NCI-H774 (cell line): ENCODE measurements at regions not wholly inside any gene's neighbourhood (a gene's known extent, or its start where the extent isn't known, plus 50 kb on each side); places are given as distances from the start of the nearest gene placed in this dataset.
"Not testable (repeated sequence)": the region's sequence is repeated elsewhere in the genome, so short reads cannot be mapped to it uniquely, and the experiment has no call there.

Source experiments
- DNase-seq: peaks from one replicate; lab custom pipeline; 2025; lab: John Stamatoyannopoulos, UW

DNA sequence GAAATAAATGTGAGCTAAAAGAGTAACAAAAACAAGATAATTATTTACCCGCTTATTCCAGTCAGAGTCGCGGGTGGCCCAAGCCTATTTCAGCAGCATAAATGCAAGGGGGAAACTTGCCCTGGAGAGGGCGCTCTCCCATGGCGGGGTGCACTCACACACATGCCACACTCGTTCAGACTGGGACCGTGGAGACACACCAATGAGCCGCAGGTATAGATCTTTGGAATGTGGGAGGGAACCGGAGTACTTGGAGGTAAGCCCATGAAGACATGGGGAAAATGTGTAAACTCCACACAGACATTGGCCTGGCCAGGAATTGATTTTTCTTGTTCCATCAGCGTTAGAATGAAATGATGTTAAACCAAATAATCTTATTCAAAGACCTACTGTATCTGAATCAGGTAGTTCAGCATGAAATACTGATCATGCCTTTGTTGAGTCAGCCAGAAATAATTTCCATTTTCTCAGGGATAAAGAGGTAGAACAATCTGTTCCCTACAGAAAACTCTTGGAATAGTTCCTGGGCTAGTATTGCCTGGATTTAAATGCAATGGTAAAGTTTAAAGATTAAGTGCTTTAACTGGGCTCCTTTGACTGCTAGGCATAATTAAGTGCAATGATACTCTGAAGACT, 191.5 kb downstream of the MCHR2 start:
- no peak for DNase-seq

DNA sequence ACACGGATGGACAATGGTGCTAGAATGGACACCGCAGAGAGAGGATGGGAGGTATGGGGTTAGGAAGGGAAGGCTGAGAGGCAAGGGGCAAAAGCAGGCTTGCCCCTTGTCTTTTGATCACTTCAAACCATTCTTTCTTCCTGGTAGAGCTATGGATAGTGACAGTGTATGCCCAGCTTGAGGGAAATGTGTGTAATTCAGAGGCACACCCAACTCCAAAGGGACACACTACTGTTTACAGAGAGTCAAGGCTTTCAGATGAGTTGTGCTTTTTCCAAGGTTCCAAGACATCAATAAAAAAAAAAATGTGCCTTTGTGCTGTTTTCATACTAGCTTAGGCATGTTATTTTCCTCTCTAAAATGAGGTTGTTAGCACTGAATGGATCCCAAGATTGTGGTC, 185.0 kb downstream of the MCHR2 start:
- DNase-seq = no peak

DNA sequence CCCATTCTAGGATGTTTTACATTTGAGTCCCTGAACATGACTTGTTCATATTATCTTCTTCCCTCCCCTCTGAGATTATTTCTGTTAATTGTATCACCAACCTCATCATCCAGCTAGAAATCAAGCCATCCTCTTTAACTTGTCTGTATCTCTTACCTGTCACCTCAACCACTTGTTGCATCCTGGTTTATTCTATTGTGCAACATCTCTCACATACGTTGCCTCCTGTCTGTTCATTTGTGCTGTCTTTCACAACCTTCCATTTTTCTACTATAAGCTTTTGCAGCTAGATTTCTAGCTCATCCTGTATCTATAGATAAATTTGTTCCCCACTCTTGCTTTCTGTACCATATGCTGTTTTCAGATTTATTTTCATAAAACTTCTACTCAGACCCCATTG, 183.7 kb downstream of the MCHR2 start:
- DNase-seq = no peak

- DNase-seq = no peak
Observed at GRCh38 chr6:99810942-99811620, 182.9 kb downstream of the MCHR2 start.

DNA sequence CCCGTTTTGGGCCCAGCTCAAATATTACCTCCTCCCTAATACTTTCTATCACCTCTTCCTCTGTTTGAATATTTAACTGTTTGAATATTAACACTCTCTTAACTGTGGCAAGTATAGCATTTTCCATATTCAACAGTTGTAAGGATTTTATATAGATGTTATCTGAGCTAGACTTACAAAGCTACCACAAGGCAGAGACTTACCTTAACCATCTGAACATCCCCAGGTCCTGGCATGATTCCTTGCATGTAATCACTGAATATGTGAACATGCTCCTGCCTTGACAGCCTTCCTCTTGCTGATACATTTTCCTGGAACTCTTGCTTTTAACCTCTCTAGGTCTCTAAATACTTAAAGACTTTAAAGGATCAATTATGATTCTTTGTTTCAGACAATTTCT, 182.4 kb downstream of the MCHR2 start:
- DNase-seq = no peak

DNA sequence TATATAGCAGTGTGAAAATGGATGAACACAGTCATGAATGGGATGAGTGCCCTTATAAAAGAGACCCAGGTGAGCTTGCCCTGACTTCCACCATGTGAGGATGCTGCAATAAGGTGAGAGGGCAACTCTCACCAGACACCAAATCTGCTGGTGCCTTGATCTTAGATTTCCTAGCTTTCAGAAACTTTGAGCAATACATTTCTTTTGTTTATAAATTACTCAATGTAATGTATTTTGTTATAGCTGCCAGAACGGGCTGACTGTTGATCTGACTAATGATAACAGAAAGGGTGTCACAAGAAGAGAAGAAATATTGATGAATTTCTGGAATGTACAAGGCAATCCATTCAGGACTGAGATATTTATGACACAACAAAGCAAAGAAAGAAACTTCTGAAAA, 180.5 kb downstream of the MCHR2 start:
- no peak for DNase-seq

- DNase-seq = no peak
Observed at GRCh38 chr6:99814230-99814928, 179.6 kb downstream of the MCHR2 start.

GRCh38 chr6:99816795-99817194, 177.2 kb downstream of the MCHR2 start:
- DNase-seq = no peak

DNA sequence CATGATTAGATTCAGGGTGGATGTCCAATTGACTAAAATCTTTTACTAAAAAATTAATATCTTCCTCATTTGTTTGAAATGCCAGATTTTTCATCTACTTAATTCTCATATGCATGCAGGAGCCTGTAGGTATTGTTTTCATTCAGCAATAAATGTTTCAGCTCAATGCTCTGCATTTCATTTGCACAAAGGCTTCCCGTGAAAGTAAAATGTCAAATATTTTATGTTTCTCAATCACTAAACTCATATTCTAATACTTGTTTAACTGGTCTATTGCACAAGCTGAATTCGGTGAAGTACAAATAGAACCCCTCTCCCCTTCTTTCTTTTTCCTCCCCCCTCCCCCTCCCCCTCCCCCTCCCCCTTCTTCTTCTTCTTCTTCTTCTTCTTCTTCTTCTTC, 175.9 kb downstream of the MCHR2 start:
- no peak for DNase-seq

DNA sequence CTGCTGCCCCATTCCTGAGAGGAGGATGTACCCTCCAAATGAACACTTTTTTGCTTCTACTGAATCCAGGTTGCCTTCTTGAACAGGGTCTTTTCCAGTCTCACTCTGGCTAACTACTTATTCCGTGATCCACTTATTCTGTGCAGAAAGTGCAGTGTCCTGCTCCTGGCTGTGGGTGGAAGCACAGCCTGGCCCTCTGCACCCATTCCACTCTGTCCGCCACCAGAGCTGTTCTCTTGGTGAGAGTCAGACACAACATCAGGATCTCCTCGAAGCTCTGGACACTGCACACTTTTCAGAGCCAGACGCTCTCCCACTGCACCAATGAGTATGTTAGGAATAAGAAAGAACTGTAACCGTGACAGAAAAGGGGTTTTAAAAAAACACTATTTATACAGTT, 174.2 kb downstream of the MCHR2 start:
- DNase-seq = no peak

GRCh38 chr6:99821164-99821563, 172.9 kb downstream of the MCHR2 start:
- peak; percentile 19 for DNase-seq

DNA sequence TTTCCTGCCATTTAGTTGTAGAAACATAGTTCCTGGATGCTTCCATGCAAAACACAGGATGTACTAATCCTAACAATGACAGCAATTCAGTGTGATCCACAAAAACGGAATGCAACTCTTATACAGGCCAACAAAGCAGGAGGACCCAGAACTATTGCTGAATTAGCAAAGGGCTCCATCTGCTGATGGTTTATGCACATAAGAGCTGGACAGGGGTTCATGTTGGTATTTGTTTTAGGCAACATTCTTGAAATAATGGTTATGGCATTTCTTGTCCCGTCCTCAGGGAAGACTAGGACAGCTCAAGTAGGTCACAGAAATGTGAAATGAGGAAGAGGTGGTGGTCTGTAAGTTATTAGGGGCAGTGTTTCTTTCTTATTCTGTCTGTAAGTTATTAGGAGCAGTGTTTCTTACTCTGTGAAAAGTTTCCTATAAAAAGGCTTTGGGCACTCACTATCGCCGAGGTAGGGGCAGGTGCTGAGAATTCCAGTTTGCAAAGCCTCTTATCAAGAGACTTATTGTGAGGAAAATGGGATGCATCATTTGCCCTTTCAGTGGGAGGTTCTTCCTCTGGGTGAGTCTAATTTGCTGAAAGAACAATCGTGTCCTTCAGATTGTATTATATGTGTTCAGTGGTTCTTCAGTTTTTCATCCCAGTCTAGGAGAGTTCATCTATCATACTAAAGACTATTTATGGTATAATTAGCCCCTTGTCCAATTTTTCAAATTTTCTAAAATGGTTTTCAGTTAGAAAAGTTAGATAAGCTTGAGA, 171.1 kb downstream of the MCHR2 start:
- peak; percentile 78 for DNase-seq

GRCh38 chr6:99823513-99824235, 170.3 kb downstream of the MCHR2 start:
- DNase-seq = not testable (repeated sequence)

- no peak for DNase-seq
Observed at GRCh38 chr6:99833034-99833433, 161.0 kb downstream of the MCHR2 start.

DNA sequence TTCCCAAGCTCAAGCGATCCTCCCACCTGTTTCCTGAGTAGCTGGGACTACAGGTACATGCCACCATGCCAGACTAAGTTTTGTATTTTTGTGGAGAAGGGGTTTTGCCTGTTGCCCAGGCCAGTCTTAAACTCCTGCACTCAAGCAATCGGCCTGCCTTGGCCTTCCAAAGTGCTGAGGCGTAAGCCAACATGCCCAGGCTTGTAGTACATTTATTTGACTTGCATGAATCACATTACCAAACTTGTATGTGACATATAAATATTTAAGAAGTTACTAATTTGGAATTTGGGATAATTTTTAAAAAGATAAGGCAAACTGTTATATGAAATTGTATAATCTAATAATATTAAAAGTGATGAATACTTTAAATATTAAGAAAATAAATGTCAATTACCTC, 157.6 kb downstream of the MCHR2 start:
- no peak for DNase-seq

GRCh38 chr6:99838607-99839006, 155.4 kb downstream of the MCHR2 start:
- no peak for DNase-seq

- no peak for DNase-seq
Observed at GRCh38 chr6:99841297-99841696, 152.7 kb downstream of the MCHR2 start.

- DNase-seq = no peak
Observed at GRCh38 chr6:99846006-99846405, 148.0 kb downstream of the MCHR2 start.

DNA sequence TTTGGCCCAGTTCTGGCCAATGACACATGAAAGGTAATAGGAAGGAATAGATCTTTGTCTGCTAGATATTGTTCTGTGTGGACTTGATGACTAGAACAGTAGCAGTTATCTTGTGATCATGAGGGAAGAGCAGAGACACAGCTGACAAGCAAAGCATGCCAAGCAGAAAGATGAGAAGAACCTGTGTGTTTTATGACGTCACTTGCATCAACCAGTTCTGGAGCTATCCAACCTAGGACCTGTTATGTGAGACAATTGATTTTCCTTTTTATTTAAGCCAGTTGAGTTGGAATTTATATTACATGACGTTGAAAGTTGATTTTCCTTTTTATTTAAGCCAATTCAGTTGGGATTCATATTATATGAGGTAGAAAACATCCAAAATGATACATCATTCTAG, 143.2 kb downstream of the MCHR2 start:
- no peak for DNase-seq

DNA sequence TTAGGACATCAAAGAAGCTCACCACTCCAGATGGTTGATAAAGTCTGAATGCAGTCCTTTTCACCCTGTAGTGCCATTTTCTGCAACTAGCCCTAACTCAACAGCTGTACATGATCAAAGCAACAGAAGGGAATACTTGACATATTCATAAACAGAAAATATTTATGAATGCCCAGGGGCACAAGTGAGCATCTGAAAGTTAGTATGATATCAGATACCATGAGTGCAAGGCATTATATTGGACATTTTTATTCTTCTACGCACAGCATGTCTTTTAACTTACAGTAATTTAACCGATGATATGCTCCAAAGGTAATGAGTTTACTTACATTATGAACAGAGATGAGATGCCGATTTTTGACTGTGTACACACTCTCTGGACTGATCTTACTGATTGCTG, 142.0 kb downstream of the MCHR2 start:
- no peak for DNase-seq

DNA sequence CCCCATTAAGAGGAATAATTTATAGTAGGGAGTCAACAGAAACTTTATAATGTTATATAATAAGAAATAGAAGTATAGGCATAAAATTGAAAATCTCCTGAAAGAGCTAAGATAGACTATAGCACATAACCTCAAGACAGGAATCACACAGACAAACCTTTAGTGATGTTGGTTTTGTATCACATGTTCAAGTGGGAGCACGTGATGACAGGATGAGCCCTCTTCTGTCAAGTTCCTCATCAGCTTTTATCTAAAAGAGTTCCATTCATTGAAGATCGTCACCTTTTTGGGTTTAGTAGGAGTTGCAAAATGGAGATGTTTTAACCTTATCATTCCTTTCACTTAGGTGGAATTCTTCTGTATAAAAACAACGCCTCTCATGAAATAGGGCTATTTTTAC, 127.0 kb downstream of the MCHR2 start:
- DNase-seq = no peak
